ENCODE measurements at regions not wholly inside any gene's neighbourhood (a gene's known extent, or its start where the extent isn't known, plus 50 kb on each side); places are given as distances from the start of the nearest gene placed in this dataset.
"Not testable (repeated sequence)": the region's sequence is repeated elsewhere in the genome, so short reads cannot be mapped to it uniquely, and the experiment has no call there.

DNA sequence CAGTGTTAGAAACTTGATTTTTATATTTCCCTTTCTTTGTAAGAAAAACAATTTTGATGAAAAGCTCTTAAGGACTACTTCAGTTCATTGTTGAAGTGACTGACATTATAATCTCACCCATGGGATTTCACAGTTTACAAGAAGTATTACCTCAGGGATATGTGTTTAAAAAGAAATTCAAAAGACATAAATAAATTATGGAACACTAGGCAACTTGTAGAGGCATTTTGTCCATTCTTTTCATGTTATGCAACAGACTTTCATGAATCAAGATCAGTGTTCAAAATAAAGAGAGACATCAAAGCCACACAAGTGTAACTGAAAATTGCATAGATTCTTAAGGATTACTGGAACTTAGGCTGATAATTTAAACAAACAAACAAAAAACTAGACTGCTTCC, 196.8 kb upstream of the AGTR1 start:
- no peak for DNase-seq (ENCODE audit: low spot score)

DNA sequence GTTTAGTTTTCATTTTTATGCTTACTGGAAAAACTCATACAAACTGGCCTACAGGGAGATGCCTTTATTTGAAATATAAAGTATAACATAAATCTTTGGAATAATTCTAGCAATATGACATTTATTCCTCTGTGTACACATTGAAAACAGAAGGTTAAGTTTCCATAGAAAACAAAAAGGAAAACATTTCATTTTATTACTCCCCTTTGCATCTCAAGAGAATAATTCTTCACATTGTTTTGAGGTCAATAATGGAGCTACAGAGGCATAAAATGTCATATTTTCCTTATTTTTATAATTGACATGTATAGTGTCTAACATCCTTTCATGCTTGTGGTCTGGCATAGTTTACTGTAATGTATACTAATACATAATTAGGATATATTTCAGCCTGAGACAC, 187.6 kb upstream of the AGTR1 start:
- no peak for DNase-seq (ENCODE audit: low spot score)

- no peak for DNase-seq (ENCODE audit: low spot score)
These were observed 187.1 kb upstream of the AGTR1 start for GRCh38 chr3:148510561-148510960.

DNA sequence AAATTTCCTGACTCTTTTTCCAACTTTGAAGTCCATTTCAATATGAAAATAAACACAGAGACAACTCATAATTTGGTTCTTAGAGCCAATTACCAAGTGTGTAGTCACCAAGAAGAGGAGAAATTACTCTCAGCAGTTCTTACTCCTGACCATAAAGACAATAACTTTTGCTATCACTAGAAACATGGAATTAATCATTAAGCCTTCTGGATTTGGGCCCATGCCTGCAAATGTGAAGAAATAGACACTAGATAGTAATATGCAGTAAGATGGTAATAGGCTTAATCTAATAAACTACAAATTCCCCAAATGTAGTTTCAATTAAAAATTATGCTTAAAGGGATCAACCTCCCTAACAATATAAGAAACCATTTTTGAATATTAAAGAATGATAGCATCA, 185.1 kb upstream of the AGTR1 start:
- no peak for DNase-seq (ENCODE audit: low spot score)

GRCh38 chr3:148513096-148513543, 184.6 kb upstream of the AGTR1 start:
- no peak for DNase-seq (ENCODE audit: low spot score)

DNA sequence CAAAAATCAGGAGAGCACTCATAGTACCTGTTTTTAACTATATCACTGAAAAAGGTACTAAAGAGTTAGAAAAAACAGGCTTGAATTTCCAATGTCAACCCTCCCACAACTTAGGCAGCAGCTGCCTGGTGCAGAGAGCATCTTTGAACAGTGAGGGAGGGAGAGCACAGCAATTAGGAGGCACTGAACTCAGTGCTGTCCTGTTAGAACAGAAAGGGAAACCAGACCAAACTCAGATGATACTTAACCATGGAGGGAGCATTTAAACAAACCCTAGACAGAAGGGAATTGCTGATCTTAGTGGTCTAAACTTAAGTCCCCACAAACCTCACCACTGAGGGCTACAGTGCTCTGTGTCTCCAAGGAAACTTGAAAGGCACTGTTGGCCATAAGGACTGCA, 179.2 kb upstream of the AGTR1 start:
- no peak for DNase-seq (ENCODE audit: low spot score)

GRCh38 chr3:148525621-148526020, 172.1 kb upstream of the AGTR1 start:
- DNase-seq (ENCODE audit: low spot score): not testable (repeated sequence)

GRCh38 chr3:148528024-148528423, 169.7 kb upstream of the AGTR1 start:
- no peak for DNase-seq (ENCODE audit: low spot score)

- DNase-seq (ENCODE audit: low spot score): no peak
These were observed 165.9 kb upstream of the AGTR1 start for GRCh38 chr3:148531836-148532235.

GRCh38 chr3:148532326-148532725, 165.4 kb upstream of the AGTR1 start:
- DNase-seq (ENCODE audit: low spot score): no peak

DNA sequence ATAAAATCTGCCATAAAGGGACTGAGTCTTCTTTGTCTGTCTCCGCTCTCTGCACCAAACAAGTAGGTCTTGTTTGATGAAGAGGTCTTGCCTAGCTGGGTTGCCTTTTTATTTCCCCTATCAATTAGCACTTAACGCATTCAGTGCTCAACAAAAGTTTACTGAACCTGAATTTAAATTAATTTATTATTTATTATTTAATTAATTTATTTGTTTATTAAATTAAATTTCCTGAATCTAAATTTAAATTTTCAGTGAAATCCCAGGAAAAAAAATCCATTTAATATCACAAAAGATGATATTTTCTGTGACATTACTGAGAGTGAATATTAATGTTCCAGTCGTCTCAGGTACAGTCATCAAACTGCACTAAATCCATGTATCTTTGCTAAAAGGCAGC, 164.9 kb upstream of the AGTR1 start:
- DNase-seq (ENCODE audit: low spot score): no peak

DNA sequence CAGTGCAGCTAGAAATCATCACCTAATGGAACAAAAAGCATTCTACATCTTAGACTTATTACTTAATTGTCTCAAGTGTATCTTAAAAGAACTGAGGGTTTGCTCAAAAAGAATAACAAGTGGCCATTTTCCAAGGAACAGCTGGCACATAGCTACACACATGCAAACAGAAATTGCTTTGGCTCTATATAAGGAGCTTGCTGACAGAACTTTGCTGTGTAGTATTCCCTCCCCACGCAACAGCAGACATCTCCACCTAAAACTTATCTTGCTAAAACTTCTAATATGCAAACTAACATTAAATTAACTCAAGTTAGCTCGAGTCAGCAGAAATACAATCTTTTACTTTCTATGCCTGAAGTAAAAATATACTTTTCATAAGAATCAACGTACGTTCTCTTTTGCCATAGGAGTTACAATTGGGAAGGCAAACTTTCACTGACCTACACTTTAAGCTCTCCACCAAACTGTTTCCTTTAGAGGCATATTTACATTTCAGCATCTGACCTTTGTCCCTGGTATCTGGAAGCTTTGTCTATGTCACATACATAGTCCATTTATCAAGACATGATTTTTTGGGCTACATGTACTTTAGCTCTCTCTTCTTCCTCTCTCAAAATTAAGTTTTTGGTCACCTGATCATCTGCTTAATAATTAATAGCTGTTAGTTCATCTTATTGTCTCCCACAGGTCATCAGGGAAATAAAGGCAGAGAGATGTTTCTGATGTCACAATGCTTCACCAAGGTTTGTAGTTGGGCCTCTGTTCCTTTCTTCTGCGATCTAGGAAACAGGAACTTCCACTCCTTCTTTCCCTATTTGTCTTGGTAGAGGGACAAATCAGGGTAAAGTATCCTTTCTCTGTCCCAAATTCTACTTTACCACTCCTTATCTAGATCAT, 163.4 kb upstream of the AGTR1 start:
- DNase-seq (ENCODE audit: low spot score): no peak

DNA sequence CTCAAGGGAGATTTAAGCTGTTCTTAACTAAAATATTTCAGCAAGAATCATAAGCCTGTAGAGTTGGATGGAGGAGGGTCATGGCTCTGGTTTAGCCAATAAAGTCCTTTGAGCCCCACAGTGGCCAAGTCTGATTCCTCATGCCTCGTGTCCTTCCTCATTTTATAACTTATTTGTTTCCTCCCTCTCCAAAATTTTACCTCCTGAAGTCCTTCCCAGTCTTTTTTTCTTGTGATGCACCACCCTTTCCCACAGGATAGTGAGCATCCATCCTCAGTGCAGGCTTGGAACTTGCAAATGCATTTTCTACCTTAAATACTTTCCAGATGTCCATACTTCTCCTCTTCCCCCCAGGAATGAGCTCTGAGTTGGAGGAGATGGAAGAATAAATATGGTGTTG, 162.7 kb upstream of the AGTR1 start:
- DNase-seq (ENCODE audit: low spot score): no peak

DNA sequence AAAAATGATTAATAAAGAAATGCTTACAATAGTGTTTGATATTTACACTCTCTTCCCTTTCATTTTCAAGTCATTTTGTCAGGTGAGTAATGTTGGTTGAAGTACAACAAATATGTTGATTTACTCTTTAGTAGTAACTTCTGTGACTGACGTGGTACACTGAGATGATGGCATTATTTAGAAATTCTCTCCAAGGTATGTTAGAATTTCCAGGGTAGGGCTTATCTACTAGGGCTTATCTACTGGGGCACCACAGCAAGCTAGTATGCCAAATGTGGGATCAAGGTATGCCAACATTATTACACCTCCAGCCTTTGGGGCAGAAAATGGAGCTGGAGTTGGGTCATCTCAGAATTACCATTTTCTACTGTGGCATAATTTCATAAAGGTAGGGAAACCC, 157.4 kb upstream of the AGTR1 start:
- no peak for DNase-seq (ENCODE audit: low spot score)

DNA sequence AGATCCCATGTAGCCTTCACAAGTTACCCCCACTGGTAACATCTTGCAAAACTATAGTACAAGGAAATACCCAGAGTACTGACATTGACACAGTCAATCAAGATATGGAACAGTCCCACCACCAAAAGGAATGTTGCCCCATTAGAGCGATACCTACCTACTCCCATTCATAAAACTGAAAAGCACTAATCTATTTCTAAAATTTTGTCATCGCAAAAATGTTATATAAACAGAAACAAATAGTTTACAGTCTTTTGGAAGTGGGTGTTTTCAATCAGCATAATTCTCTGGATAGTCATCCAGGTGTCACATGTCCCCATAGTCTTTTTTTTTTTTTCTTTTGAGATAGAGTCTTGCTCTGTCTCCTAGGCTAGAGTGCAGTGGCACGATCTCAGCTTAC, 156.9 kb upstream of the AGTR1 start:
- DNase-seq (ENCODE audit: low spot score): no peak

- DNase-seq (ENCODE audit: low spot score): no peak
These were observed 150.7 kb upstream of the AGTR1 start for GRCh38 chr3:148546959-148547358.

DNA sequence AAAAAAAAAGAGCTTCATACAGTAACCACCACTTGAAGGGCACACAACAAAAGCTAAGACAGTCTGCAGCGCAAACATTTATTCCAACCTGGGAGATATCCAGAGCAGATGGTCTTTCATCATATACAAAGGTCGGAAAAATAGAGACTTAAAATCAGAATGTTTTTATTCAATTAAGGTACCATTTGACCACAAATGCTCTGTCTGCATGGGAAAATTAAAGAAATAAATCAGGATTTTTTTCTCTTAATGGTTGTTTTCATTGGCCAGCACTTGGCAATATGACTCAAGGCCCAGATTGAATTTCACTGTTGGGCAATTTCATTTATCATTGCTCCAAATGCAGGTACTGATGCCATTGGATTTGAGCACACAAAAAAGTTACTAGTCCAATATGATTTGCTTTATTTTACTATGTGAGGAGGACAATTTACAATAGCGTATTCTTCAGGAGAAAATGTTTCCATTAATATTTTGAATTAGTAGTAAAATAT, 145.9 kb upstream of the AGTR1 start:
- no peak for DNase-seq (ENCODE audit: low spot score)

- DNase-seq (ENCODE audit: low spot score): no peak
These were observed 143.3 kb upstream of the AGTR1 start for GRCh38 chr3:148554367-148554766.

GRCh38 chr3:148556664-148557063, 141.0 kb upstream of the AGTR1 start:
- DNase-seq (ENCODE audit: low spot score): no peak

- DNase-seq (ENCODE audit: low spot score): not testable (repeated sequence)
These were observed 120.1 kb upstream of the AGTR1 start for GRCh38 chr3:148577579-148577978.

GRCh38 chr3:148582126-148582525, 115.6 kb upstream of the AGTR1 start:
- DNase-seq (ENCODE audit: low spot score): no peak

DNA sequence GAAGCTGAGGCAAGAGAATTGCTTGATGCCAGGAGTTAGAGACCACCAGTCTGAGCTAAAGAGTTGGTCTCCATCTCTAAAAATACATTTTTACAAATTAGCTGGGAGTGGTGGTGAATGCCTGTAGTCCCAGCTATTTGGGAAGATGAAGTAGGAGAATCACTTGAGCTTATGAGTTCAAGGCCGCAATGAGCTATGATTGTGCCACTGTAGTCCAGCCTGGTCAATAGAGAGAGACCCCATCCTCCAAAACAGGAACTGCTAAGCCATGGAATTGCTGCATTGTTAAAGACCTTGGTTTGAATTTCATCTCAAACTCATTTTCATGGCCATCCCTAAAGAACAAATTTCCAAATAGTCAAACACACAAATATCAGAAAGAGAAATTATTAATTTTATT, 113.9 kb upstream of the AGTR1 start:
- DNase-seq (ENCODE audit: low spot score): no peak

DNA sequence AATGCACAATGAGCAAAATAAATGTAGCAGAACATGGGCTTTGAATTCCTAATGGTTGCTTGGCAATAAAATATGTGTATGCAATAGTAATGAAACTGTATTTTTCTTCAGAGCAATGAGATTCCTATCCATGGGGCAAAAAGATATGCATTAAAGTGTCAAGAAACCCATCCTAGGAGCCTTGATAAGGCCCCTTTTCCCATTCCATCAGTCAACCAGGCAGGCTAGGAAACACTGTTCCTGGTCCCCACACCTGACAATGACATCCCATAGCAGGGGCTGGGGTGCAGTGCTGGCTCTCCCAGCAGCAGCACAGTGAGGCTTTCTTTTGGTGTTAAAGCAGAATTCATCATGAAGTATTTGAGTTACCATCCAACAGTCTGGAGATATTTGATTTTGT, 113.3 kb upstream of the AGTR1 start:
- DNase-seq (ENCODE audit: low spot score): no peak

Measured in AG20443 (cell line).